Keratinocyte (primary cell): ENCODE measurements at regions not wholly inside any gene's neighbourhood (a gene's known extent, or its start where the extent isn't known, plus 50 kb on each side); places are given as distances from the start of the nearest gene placed in this dataset.

Experiments
- CTCF ChIP-seq, 3 experiments: IDR thresholded peaks in 1 of 3; conservative IDR thresholded peaks in 1 of 3; optimal IDR thresholded peaks in 1 of 3; 2 replicates in 2 of 3; 3 replicates in 1 of 3; pipeline versions ENCODE3 to v1.5.1; 2011; ENCODE audit warnings: low read length in 3 of 3, mild to moderate bottlenecking in 3 of 3, moderate library complexity in 2 of 3, control low read depth in 1 of 3, inconsistent platforms in 1 of 3; ENCODE audit not compliant: insufficient read depth in 2 of 3; ENCODE audit errors: extremely low read depth in 1 of 3
- EZH2 ChIP-seq: IDR thresholded peaks from one replicate; pipeline ENCODE4 v1.6.1; 2012; ENCODE audit warnings: inconsistent platforms, mild to moderate bottlenecking, low read length, moderate library complexity

GRCh38 chr13:43980587-43980986 is 100.9 kb downstream of the LACC1 start:
- TF ChIP-seq EZH2 (no peak), CTCF (optimal IDR thresholded peaks at IDR 0.05 in 1 of 3, IDR thresholded peaks at IDR 0.05 in 1 of 3, conservative IDR thresholded peaks at IDR 0.05 in 1 of 3; ENCODE audit: extremely low read depth in 1 of 3, insufficient read depth in 2 of 3, low read length in 3 of 3) (no peak)
